GM19397 (cell line): ENCODE measurements at regions not wholly inside any gene's neighbourhood (a gene's known extent, or its start where the extent isn't known, plus 50 kb on each side); places are given as distances from the start of the nearest gene placed in this dataset.

Source experiments
- ATAC-seq: cut with Tn5 transposase; IDR thresholded peaks from one replicate; pipeline ENCODE4 v1.9.1; 2021; ENCODE audit warnings: mild to moderate bottlenecking, moderate library complexity; ENCODE audit not compliant: unreplicated experiment

DNA sequence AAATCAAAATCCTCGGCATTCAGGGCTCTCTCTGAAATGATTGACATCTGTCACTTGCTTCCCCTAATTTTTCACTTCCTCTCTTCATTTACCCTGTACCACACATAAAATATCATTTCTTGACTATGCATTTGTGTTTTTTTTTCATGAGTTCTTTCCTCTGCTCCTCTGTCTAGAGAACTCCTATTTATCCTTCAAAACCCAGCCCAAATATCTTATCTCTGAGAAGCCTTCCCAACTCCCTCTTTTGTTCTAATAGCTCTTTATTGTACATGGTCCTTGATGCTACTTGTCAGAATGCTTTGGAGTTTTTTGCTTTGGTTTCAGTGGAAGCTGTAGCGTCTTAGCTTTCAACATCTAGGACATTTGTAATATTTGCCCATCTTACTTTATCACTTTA, 190.2 kb upstream of the CTBP2 start:
- ATAC-seq: no peak

DNA sequence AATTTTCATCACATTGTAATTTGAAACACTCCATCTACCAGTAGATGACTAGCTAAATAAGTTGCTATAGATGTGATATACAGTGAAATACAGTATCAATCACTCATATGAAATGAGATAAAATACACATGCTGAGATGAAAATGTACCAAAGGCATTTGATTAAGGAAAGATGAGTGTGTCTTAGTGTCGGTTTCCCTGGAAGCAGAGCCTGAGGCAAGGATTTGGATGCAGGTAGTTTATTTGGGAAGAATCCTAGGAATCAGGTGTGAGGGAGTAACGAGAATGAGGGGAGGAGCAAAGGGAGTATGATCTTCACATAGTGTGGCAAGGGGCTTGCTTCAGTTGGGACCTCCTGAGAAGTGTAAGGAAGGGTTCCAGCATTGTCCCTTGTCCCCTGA, 188.2 kb upstream of the CTBP2 start:
- ATAC-seq: no peak

DNA sequence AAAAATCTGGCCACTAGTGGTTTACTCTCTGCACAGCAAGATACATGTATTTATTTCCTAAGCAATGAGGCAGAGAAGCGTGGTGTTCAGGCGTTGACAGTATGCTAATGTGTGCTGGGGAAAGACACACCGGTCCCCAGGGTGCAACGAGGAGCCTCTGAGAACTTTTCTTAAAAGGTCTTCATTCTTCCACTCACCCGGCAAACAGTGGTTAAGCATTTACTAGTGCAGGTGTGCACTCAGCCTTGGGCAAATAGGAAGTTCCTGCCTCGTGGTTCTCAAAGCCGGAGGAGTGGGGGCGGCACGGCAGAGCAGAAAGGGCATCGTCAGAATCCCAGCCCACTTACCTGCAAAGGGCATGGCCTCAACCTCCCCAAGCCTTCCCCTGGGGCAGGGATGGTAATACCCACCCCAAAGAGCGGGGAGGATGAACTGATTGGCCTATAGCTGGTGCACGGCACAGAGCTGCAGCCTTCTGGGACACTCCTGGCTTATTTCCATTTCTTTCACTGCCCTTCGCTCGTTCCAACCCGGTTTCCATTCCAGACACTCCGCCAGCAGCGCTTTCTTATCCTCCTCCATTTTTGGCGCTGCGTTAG, 184.3 kb upstream of the CTBP2 start:
- peak; percentile 93 for ATAC-seq

DNA sequence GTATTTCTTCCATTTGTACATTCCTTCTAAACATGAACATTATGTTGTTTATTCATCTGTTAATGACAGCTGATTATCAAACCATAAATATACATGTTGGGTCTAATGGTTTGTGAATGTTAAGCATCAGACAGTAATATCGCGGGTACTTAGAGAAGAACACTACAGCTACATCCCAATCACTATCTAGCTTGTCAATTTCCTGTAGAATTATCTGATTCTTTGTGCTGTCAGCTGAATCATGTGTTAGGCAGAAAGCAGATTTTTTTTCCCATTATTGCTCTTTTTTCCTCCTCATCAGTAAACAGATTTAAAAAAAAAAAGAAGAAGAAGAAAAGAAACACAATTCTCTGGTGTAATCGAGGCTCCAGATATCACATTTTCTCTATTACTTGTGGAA, 183.6 kb upstream of the CTBP2 start:
- ATAC-seq: no peak

DNA sequence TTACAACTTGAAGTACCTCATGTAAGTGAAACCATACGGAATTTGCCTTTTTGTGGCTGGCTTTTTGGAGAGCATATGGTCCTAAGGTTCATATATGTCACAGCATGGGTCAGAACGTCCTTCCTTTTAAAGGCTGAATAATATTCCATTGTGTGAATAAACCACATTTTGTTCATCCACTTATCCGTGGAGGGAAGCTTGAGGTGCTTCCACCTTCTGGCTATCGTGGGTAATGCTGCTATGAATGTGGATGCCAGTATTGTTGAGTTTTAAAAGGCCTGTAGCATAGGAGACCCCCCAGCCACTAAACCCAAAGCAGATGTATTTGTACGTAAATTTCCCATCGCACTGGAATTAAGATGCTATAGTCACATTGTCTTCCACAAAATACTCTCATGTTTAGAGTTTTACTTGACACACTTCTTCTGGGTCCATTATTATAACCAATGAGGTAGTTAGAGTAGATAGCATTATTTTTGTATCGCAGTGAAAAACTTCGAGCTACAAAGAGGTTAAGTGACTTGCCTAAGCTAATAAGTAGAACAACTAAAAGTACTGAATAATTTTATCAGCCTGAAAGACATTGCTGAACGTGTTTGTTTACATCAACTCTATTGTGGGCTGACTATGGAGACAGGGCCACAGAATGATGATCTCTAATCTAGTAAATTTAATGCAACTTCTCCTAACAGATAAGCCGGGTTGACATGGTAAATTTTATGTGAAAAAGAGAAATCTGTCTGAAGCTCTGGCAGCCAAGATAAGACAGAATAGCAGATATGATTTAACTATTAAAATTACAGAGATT, 183.0 kb upstream of the CTBP2 start:
- ATAC-seq: no peak

DNA sequence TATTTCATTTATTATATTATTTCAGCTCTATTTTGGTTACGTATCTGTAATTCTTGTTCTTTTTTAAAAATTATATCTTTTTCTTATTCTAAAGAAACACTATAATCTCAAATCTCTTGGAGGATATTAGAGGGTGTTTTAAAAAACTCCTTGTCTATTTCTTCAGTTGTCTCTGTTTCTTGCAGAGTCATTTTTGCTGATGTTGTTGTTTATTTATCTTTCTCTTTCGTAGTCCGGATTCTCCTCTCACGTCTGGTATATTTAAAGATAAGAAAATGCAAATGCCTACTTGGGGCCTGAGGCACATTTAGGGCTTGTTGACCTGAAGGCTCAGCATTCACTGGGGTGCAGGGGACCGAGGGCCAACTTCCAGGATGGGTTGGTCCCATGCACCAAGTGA, 181.2 kb upstream of the CTBP2 start:
- ATAC-seq: no peak

DNA sequence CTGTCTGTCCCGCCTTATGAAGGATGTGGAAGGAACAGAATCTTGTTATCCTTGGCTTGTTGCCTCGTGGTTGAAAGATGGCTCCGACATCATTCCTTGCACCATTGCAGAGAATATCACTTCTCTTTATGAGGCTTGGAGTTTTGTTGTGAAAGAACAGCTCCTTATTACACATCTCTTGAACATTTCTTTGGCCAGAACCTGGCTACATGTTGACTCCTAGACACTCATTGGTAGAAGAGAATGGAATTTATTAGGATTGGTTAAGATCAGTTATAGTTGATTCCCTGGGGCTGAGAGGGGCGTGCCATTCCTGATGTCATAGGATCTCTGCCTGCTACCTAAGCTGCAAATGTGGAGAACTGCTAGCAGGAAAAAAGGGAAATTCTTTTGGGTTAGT, 180.5 kb upstream of the CTBP2 start:
- ATAC-seq: no peak

DNA sequence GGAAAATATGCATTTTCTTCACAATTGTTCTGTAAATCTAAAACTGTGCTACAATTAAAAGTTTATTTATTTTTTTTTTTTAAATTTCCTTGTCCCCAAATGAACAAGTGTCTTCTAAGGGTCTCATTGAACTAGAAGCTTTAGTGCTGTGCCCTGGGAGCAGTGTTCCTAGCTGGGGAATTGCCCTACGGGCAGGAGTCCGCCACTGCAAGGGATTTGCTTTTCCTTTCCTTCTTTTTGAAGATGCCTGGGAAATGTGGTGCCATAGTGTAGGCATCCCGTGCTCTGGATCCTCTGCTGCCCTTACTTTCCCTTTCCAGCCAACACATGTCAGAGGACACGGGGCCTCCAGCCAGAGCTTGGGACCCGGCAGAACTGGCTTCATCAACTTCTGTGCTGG, 177.1 kb upstream of the CTBP2 start:
- no peak for ATAC-seq

DNA sequence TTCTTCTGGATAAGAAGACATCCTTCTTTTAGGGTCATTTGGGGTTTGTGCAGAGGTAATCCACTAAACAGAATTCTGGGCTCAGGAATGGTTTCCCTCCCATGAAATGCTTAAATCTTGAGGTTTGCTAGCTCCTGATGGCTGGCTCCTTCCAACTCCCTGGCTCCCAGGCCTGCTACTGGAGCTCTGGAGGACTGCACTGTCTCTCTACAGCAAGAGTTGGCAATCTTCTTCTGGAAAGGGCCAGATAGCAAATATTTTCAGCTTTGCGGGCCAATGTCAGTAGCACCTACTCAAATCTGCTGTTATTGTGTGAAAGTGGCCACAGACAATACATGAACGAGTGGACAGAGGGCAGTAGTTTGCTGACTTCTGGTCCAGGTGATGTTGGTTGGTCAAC, 174.2 kb upstream of the CTBP2 start:
- ATAC-seq: no peak

DNA sequence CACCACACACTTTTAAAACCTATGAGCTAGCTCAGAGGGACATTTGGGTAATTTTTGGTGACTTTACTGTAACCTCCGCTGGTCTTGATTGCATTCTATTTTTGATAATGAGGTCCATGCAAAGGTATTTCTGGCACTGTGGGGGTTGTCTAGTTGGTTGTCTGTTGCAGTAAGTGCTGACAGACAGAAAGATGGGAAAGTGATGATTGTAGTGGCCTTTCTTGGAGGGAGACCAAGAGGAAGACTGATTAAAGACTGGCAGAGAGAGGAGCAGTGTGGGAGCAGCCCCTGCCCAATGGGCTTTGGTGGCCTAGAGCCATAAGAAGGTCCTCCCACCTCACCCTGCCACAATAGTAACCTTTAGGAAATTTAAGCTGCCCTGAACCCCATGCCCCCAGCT, 173.4 kb upstream of the CTBP2 start:
- ATAC-seq: no peak

DNA sequence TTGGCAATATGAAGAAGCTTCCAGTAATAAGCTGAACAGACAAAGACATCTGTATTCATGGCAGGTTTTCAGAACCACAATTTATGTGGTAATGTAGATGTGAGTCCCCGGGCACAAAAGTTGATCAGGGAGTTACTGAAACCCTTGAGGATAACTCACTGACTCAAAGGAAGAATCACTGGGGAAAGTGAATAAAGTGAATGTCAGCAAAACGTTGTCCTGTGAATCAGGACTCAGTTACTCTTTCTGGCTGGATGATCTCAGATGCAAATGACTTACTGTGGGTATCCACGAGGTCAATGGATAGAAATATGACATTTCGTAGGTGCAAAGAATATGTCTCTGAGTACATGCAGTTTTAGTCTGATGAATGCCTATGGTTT, 172.8 kb upstream of the CTBP2 start:
- no peak for ATAC-seq

DNA sequence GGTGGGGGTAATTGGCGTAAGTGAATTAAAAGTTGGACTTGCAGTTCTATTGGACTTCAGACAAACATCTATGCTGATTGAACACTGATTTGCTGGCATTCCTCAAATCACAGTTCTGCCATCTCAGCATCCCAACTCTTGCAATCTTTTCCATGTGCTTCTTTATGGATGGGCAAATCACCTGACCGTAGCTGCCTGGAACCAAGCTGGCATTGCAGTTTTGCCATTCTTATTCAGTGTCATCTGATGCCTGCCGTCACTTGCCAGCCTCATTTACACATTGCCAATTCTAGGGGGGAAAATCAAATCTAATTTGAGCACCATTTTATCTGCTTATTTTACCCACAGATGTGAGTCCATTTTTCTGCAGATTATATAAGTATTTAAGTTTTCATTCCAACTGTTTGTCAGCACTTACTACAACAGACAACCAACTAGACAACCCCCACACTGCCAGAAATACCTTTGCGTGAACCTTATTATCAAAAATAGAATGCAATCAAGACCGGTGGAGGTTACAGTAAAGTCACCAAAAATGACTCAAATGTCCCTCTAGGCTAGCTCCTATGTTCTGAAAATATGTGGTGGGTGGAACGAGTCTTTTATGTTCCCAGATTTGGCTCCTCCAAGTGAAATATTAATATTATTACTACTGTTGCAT, 172.3 kb upstream of the CTBP2 start:
- no peak for ATAC-seq

DNA sequence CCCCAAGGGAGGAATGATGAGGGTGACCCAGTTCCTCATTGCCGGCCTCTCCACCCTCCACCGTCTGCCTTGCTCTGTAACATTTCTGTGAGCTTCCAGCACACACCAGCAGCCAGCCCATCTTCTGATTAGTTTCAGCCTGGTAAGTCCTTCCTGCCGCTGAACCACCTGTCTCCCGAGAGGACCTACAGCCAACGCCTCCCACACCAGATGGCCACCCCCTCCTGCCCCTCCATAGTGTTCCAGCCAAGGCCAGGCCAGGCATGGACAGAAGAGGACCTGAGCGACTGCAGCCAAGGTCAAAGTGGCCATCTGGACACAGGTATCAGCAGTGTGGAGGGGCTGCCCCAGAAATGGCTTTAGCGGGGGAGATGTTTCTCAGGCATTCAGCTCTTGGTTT, 170.7 kb upstream of the CTBP2 start:
- no peak for ATAC-seq

DNA sequence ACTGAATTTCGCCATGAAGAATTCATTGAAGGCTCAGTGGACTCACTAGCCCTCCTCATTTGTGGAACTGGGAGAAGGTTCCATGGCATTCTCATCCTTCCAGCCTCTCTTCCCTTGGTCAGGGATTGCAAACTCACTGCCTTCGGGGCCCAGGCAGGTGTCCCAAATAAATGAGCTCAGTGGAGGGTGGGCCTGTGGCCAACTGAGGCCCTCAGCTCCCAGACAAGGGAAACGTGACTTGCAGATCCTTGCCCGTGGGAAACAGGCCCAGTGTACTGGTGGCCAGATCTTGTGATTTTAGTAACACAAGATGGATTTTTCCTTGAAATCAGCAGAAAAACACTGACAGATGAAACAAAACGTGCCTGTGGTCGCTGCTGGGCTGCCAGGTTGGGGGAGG, 168.7 kb upstream of the CTBP2 start:
- ATAC-seq: no peak

DNA sequence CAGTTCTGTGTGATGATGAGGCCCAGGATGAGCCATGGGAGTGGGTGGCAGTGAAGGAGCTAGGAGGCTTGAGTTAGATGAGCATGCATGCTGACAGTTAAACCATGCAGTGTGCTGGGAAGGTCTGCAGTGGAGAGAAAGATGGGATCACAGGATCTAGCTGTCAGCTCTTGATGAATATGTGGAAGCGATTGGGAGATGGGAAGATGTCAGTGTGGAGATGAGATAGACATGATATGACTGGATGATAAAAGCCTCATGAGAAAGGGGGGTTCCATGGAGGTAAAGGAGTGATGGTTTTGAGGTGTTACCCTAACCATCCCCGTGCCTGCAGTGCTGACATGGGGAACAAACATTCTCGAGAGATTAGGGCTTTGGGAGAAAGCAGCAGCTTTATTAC, 165.0 kb upstream of the CTBP2 start:
- no peak for ATAC-seq

DNA sequence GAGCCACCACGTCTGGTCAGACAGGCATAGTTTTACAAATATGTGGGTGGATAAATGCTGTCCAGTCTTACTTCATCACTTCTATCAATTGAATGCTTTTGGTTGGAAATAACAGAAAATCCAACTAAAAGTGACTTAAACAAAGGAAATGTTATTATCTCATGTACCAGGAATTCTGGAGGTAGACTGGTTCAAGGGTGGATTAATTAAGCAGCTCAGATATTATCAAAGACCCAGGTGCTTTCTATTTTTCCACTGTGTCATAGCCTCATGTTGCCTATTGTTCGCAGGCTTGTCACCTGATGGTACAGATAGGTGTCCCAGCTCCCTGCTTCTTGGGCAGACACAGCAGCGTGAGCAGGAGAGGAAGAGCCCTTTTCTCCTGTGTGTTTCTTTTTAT, 156.1 kb upstream of the CTBP2 start:
- no peak for ATAC-seq

DNA sequence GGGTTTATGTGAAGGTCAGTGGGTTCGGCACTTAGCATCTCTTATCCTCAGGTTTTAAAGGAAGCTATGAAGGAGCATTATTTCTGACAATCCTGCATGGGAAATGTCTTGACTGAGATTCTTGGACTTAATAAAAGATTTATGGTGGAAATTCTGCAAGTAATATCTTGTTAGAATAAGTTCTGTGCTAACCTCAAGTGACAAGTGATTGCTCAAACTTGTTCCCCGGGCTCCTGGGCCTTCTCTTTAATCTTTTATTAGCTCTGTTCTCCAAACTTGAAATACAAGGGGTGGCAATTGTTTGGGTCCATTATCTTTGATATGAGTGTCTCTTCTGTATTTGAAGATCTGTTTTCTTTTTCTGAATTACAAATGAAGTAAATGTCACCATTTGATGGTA, 140.6 kb upstream of the CTBP2 start:
- ATAC-seq: no peak

DNA sequence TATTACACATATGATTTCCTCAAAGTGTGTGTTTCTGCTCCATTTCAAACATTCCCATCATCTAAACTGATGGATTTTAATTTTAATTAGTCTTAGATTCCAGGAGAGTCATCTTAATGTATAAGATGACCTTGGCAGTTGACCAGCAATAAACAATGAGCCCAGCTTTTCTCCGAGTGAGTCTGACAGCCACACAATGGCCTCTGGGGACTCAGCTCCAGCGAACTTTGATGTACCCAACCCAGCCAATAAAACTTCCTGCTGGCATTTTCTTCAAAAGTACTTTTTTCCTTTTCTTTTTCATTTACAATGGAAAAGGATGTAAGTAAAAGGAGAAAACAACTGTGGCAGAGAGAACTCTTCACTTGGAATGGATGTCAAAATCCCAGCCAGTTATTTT, 139.1 kb upstream of the CTBP2 start:
- ATAC-seq: no peak

DNA sequence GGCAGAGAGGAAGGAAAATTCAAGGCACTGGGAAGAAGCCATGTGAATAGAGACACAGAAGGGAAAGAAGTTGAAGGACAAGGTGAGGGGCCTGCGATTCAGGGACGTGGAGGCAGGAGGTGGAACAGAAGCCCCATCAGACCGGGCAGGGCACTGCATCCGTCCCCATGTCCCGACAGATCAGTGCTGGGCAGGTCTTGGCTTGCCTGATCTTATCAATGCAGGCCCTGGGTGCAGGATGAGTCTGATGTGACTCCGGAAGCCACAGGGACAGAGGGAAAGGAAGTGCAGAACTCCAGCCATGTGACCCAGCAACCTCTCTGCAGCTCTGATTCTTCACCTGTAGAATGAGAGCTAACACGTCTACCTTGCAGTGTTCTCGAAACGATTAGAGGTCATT, 136.2 kb upstream of the CTBP2 start:
- no peak for ATAC-seq

DNA sequence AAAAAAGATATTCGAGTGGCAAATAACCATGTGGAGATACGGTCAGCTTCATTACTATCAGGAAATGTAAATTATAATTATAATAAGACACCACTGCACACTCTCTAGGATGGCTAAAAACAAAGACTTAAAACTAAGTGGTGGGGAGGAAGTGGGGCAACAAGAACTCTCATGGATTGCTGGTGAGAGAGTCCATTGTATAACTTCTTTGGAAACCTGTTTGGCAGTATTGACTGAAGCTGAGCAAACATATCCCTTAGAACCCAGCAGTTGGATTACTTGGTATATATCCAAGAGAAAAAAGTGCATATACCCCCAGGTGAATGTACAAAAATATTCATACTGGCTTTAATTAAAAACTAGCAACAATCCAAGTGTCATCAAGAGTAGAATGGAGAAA, 133.7 kb upstream of the CTBP2 start:
- no peak for ATAC-seq

DNA sequence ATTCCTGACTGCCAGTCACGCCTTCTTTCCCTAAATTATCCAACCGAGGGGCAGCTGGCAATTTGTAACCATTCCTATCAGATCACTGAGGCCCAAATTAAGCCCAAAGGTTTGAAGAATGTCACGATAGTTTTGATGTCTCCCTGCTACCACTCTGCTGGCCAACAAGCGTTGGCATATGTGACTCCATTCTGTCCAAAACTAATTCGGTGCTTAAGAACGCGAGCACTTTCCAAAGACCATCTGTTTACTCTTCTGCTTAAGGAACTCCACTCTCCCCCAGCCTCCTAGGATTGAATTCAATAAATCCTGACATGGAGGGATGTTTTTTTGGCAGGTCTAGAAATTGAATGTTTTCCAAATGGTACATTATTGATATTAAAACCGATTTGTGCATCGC, 131.5 kb upstream of the CTBP2 start:
- no peak for ATAC-seq

DNA sequence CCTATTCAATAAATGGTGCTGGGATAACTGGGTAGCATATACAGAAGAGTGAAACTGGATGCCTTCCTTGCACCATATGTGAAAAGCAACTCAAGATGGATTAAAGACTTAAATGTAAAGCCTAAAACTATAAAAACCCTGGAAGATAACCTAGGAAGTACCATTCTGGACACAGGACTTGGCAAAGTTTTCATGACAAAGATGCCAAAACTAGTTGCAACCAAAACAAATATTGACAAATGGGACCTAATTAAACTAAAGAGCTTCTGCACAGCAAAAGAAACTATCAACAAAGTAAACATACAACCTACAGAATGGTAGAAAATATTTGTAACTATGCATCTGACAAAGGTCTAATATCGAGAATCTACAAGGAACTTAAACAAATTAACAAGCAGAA, 129.1 kb upstream of the CTBP2 start:
- no peak for ATAC-seq
